HCT116 (cell line): ENCODE measurements at regions not wholly inside any gene's neighbourhood (a gene's known extent, or its start where the extent isn't known, plus 50 kb on each side); places are given as distances from the start of the nearest gene placed in this dataset.

ENCODE experiments used
- ATAC-seq: fragments of 200-7000 bp; cut with Tn5 transposase; 2 replicates; pipeline ENCODE4 v1.9.1; 2020; ENCODE audit warnings: mild to moderate bottlenecking, moderate library complexity
- BruUV-seq: library from RNA; stranded (reverse); fragments of 400-500 nt; replicated peaks from 2 replicates; lab custom pipeline; 2021; lab: Mats Ljungman, UMichigan
- CTCF ChIA-PET: fragments of 300-600 bp; sonication (Branson Sonifier 250); formaldehyde crosslinking; loops from one replicate; lab custom pipeline; 2021; ENCODE audit warnings: antibody characterized with exemption; lab: Charles Lee
- POLR2A ChIA-PET: fragments of 300-600, 350-600 bp; sonication (Branson Sonifier 250); formaldehyde crosslinking; loops from one replicate; lab custom pipeline; 2021; ENCODE audit warnings: antibody characterized with exemption; lab: Charles Lee
- RAD21 ChIA-PET, 2 experiments: fragments of 300-600 bp; sonication (Branson Sonifier 250); formaldehyde crosslinking; loops; one replicate each; lab custom pipeline; 2023; ENCODE audit warnings: low total read pairs in 2 of 2; ENCODE audit not compliant: uncharacterized antibody in 2 of 2, unreplicated experiment in 2 of 2, low non-redundant PET in 1 of 2; lab: Charles Lee
- DNase-seq: peaks from one replicate; pipeline ENCODE4 v3.0.0-alpha.2; 2010; ENCODE audit warnings: low read depth, low spot score
- H2AFZ ChIP-seq: fragments of 200-600 bp; shearing (Covaris generic), sonication (generic); 2 replicates; pipeline ENCODE4 v1.6.1; 2017; ENCODE audit warnings: low read depth, mixed run types, mixed read lengths, antibody characterized with exemption, low read length; ENCODE audit not compliant: poor library complexity, severe bottlenecking
- H3K27ac ChIP-seq: 2 replicates; pipeline ENCODE4 v1.5.1; 2012; ENCODE audit warnings: low read depth, low read length
- H3K27me3 ChIP-seq: fragments of 200-600 bp; sonication (generic); 2 replicates; pipeline ENCODE4 v1.6.1; 2016; ENCODE audit warnings: mixed run types, low read length, mixed read lengths; ENCODE audit not compliant: insufficient read depth
- H3K36me3 ChIP-seq, 2 experiments: fragments of 200-500 bp in 1 of 2; fragments of 200-600 bp in 1 of 2; sonication (Bioruptor generic) in 1 of 2; sonication (generic) in 1 of 2; 2 replicates each; pipeline versions ENCODE4 v1.5.1 to v1.6.1; 2014 to 2016; ENCODE audit warnings: low read length in 2 of 2, inconsistent platforms in 1 of 2, mixed read lengths in 1 of 2, mixed run types in 1 of 2; ENCODE audit not compliant: insufficient read depth in 2 of 2, control insufficient read depth in 1 of 2
- H3K4me1 ChIP-seq, 2 experiments: fragments of 200-600 bp in 1 of 2; sonication (generic) in 1 of 2; 2 replicates each; pipeline versions ENCODE4 v1.5.1 to v1.6.1; 2012 to 2017; ENCODE audit warnings: low read length in 2 of 2, inconsistent platforms in 1 of 2, mild to moderate bottlenecking in 1 of 2, mixed read lengths in 1 of 2, mixed run types in 1 of 2, moderate library complexity in 1 of 2; ENCODE audit not compliant: insufficient read depth in 2 of 2, control insufficient read depth in 1 of 2
- H3K4me2 ChIP-seq: fragments of 200-600 bp; sonication (generic); 2 replicates; pipeline ENCODE4 v1.6.1; 2017; ENCODE audit warnings: mixed run types, low read length, mixed read lengths
- H3K4me3 ChIP-seq, 2 experiments: fragments of 200-600 bp in 1 of 2; sonication (generic) in 1 of 2; replicated peaks in 1 of 2; 2 replicates each; pipeline ENCODE4 v1.5.1; 2011 to 2016; ENCODE audit warnings: low read length in 2 of 2, control low read depth in 1 of 2, low read depth in 1 of 2, mild to moderate bottlenecking in 1 of 2, mixed read lengths in 1 of 2, mixed run types in 1 of 2
- H3K79me2 ChIP-seq: fragments of 200-600 bp; sonication (generic); 2 replicates; pipeline ENCODE4 v1.6.1; 2017; ENCODE audit warnings: mild to moderate bottlenecking, mixed run types, low read length, moderate library complexity, mixed read lengths; ENCODE audit not compliant: insufficient read depth
- H3K9ac ChIP-seq: fragments of 200-600 bp; sonication (generic); 2 replicates; pipeline ENCODE4 v1.6.1; 2016; ENCODE audit warnings: low read length, mixed read lengths
- H3K9me2 ChIP-seq: fragments of 200-600 bp; sonication (generic), shearing (Covaris generic); 2 replicates; pipeline ENCODE4 v1.6.1; 2017; ENCODE audit warnings: mixed run types, mild to moderate bottlenecking, moderate library complexity; ENCODE audit not compliant: insufficient read depth
- H3K9me3 ChIP-seq, 2 experiments: fragments of 200-500 bp in 1 of 2; fragments of 200-600 bp in 1 of 2; sonication (Bioruptor generic) in 1 of 2; sonication (generic) in 1 of 2; 2 replicates each; pipeline ENCODE4 v1.6.1; 2014 to 2017; ENCODE audit warnings: low read length in 2 of 2, mixed read lengths in 2 of 2, inconsistent platforms in 1 of 2, low read depth in 1 of 2, mild to moderate bottlenecking in 1 of 2, mixed run types in 1 of 2, moderate library complexity in 1 of 2; ENCODE audit not compliant: control insufficient read depth in 1 of 2, insufficient read depth in 1 of 2
- H4K20me1 ChIP-seq: fragments of 200-600 bp; sonication (generic), shearing (Covaris generic); 2 replicates; pipeline ENCODE4 v1.6.1; 2017; ENCODE audit warnings: mixed run types, mild to moderate bottlenecking, moderate library complexity; ENCODE audit not compliant: insufficient read depth
- ATF3 ChIP-seq: IDR thresholded peaks from 2 replicates; pipeline ENCODE4 v1.6.1; 2012
- CTCF ChIP-seq, 3 experiments: fragments of 200-600 bp in 1 of 3; sonication (generic) in 1 of 3; IDR thresholded peaks in 2 of 3; conservative IDR thresholded peaks in 1 of 3; 2 replicates each; pipeline ENCODE4 v1.5.1; 2012 to 2017; ENCODE audit warnings: low read depth in 2 of 3, low read length in 2 of 3, antibody characterized with exemption in 1 of 3, borderline replicate concordance in 1 of 3, control low read depth in 1 of 3, mild to moderate bottlenecking in 1 of 3, mixed read lengths in 1 of 3, mixed run types in 1 of 3, moderate library complexity in 1 of 3; ENCODE audit not compliant: insufficient read depth in 1 of 3
- EGR1 ChIP-seq: IDR thresholded peaks from 2 replicates; pipeline ENCODE4 v1.6.1; 2012; ENCODE audit warnings: low read depth
- ELF1 ChIP-seq: IDR thresholded peaks from 2 replicates; pipeline ENCODE4 v1.6.1; 2012; ENCODE audit warnings: low read depth, borderline replicate concordance
- EZH2 ChIP-seq: fragments of 200-600 bp; sonication (generic); IDR thresholded peaks from 2 replicates; pipeline ENCODE4 v1.6.1; 2017; ENCODE audit warnings: antibody characterized with exemption, mixed run types
- FOSL1 ChIP-seq: IDR thresholded peaks from 2 replicates; pipeline ENCODE4 v1.6.1; 2012; ENCODE audit warnings: low read depth
- JUND ChIP-seq: IDR thresholded peaks from 2 replicates; pipeline ENCODE4 v1.6.1; 2012
- POLR2A ChIP-seq: IDR thresholded peaks from 2 replicates; pipeline ENCODE4 v1.7.0; 2011; ENCODE audit warnings: borderline replicate concordance; ENCODE audit not compliant: insufficient read depth, insufficient read length; ENCODE audit errors: extremely low read depth
- POLR2AphosphoS5 ChIP-seq: IDR thresholded peaks from 2 replicates; pipeline ENCODE4 v1.6.1; 2011; ENCODE audit warnings: mild to moderate bottlenecking, low read depth, low read length, moderate library complexity
- RAD21 ChIP-seq: IDR thresholded peaks from 2 replicates; pipeline ENCODE4 v1.6.1; 2012; ENCODE audit warnings: low read depth, mild to moderate bottlenecking
- REST ChIP-seq: IDR thresholded peaks from 2 replicates; pipeline ENCODE4 v1.6.1; 2012; ENCODE audit warnings: low read depth
- SP1 ChIP-seq: IDR thresholded peaks from 2 replicates; pipeline ENCODE4 v1.6.1; 2012; ENCODE audit warnings: low read depth
- SRF ChIP-seq: IDR thresholded peaks from 2 replicates; pipeline ENCODE4 v1.6.1; 2012; ENCODE audit warnings: low read depth
- YY1 ChIP-seq: IDR thresholded peaks from 2 replicates; pipeline ENCODE4 v1.6.1; 2011; ENCODE audit warnings: low read length, low read depth, moderate library complexity, mild to moderate bottlenecking; ENCODE audit not compliant: insufficient replicate concordance; ENCODE audit errors: extremely low read depth
- ZNF274 ChIP-seq: fragments of 200-500 bp; sonication (Bioruptor generic); IDR thresholded peaks from 2 replicates; pipeline ENCODE4 v1.6.1; 2014; ENCODE audit warnings: mild to moderate bottlenecking, low read depth, low read length, inconsistent platforms
- intact Hi-C: fragments of 100-400 bp; cut with micrococcal nuclease; formaldehyde crosslinking; loops from 2 replicates; pipeline ENCODE4 v1.10.0; 2022
- TF ChIP-seq, protein P1 (sequence below): IDR thresholded peaks from 2 replicates; pipeline ENCODE4 v1.6.1; 2011; ENCODE audit warnings: mild to moderate bottlenecking, low read length, moderate library complexity; ENCODE audit not compliant: insufficient replicate concordance; ENCODE audit errors: extremely low read depth

DNA sequence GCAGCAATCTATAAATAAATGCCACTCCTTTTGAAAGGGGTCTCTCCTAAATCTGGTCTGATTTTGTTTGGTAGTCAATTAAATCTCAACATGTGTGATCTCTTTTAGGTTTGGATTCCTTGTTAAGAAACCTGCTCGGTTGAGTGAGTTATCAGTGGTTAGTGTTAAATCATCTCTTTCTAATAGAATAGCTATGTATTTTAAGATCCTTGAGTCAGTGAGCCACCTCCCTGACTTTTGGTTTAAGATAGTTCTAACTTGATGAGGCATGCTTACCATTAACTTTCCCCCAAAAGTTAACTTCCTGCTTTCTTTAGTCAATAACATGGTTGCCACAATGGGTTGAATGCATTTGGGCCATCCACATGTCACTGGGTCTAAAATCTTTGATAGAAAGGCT, 93.1 kb upstream of the OLFM3 start:
- no TSS peak for BruUV-seq
- CTCF ChIA-PET = no interaction called here
- no peaks in the 10 kb centered on the region for H3K27me3 ChIP-seq
- H4K20me1 ChIP-seq = no peaks in the 10 kb centered on the region
- H3K9me3 ChIP-seq = no peaks in the 10 kb centered on the region
- intact Hi-C loops = no loop called here
- no peaks in the 10 kb centered on the region for H3K36me3 ChIP-seq
- ATAC-seq = no peak
- DNase-seq = no peak
- POLR2A ChIA-PET = no interaction called here
- no peak overlapping the region for H3K27ac ChIP-seq
- no peak overlapping the region for H3K4me2 ChIP-seq
- TF ChIP-seq EGR1 = no peak
- no peak for TF ChIP-seq POLR2AphosphoS5
- TF ChIP-seq EZH2 = no peak
- TF ChIP-seq ATF3 = no peak
- no peak for TF ChIP-seq SP1
- no peak for TF ChIP-seq CTCF (IDR thresholded peaks at IDR 0.05 in 2 of 3, conservative IDR thresholded peaks at IDR 0.05 in 1 of 3; ENCODE audit: borderline replicate concordance in 1 of 3, insufficient read depth in 1 of 3, low read depth in 2 of 3, low read length in 2 of 3)
- TF ChIP-seq POLR2A = no peak
- TF ChIP-seq, protein P1, sequence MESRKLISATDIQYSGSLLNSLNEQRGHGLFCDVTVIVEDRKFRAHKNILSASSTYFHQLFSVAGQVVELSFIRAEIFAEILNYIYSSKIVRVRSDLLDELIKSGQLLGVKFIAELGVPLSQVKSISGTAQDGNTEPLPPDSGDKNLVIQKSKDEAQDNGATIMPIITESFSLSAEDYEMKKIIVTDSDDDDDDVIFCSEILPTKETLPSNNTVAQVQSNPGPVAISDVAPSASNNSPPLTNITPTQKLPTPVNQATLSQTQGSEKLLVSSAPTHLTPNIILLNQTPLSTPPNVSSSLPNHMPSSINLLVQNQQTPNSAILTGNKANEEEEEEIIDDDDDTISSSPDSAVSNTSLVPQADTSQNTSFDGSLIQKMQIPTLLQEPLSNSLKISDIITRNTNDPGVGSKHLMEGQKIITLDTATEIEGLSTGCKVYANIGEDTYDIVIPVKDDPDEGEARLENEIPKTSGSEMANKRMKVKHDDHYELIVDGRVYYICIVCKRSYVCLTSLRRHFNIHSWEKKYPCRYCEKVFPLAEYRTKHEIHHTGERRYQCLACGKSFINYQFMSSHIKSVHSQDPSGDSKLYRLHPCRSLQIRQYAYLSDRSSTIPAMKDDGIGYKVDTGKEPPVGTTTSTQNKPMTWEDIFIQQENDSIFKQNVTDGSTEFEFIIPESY = no peak
- TF ChIP-seq REST = no peak
- TF ChIP-seq YY1 = no peak
- no peak for TF ChIP-seq JUND
- no peak for TF ChIP-seq ELF1
- no peak for TF ChIP-seq SRF
- TF ChIP-seq FOSL1 = no peak
- no peak for TF ChIP-seq ZNF274
- no peak for TF ChIP-seq RAD21
- no peaks in the 10 kb centered on the region for H3K9me2 ChIP-seq
- no peak overlapping the region for H3K9ac ChIP-seq
- no peaks in the 10 kb centered on the region for H3K4me1 ChIP-seq
- RAD21 ChIA-PET = no interaction called here
- no peak overlapping the region for H3K4me3 ChIP-seq
- H3K79me2 ChIP-seq = no peaks in the 10 kb centered on the region
- H2AFZ ChIP-seq = no peak overlapping the region
